ENCODE measurements at regions not wholly inside any gene's neighbourhood (a gene's known extent, or its start where the extent isn't known, plus 50 kb on each side); places are given as distances from the start of the nearest gene placed in this dataset.

GRCh38 chr20:6311841-6312655, 189.2 kb upstream of the FERMT1 start:
- H3K4me1 ChIP-seq: no peaks in the 10 kb centered on the region
- DNase-seq (no peak), ATAC-seq (no peak)
- no peaks in the 10 kb centered on the region for H3K36me3 ChIP-seq
- intact Hi-C loops (cut with DNase I): no loop called here
- TF ChIP-seq CTCF (IDR thresholded peaks at IDR 0.05): no peak
- no peak overlapping the region for H3K4me3 ChIP-seq
- no peaks in the 10 kb centered on the region for H3K27me3 ChIP-seq
- H3K9me3 ChIP-seq: no peaks in the 10 kb centered on the region
- H3K27ac ChIP-seq: no peak overlapping the region

- H3K4me1 ChIP-seq: no peaks in the 10 kb centered on the region
- no peak for TF ChIP-seq CTCF (IDR thresholded peaks at IDR 0.05)
- no peaks in the 10 kb centered on the region for H3K27me3 ChIP-seq
- no peaks in the 10 kb centered on the region for H3K9me3 ChIP-seq
- H3K4me3 ChIP-seq: no peak overlapping the region
- H3K36me3 ChIP-seq: no peaks in the 10 kb centered on the region
- intact Hi-C loops (cut with DNase I): no loop called here
- DNase-seq: no peak
- no peak overlapping the region for H3K27ac ChIP-seq
- no peak for ATAC-seq
Observed at GRCh38 chr20:6311097-6311496, 188.3 kb upstream of the FERMT1 start.

- H3K9me3 ChIP-seq: no peaks in the 10 kb centered on the region
- DNase-seq (no peak), ATAC-seq (no peak)
- H3K4me3 ChIP-seq: no peak overlapping the region
- no peaks in the 10 kb centered on the region for H3K4me1 ChIP-seq
- H3K27ac ChIP-seq: no peak overlapping the region
- no peaks in the 10 kb centered on the region for H3K27me3 ChIP-seq
- H3K36me3 ChIP-seq: no peaks in the 10 kb centered on the region
- intact Hi-C loops (cut with DNase I): no loop called here
- TF ChIP-seq CTCF (IDR thresholded peaks at IDR 0.05): no peak
Observed at GRCh38 chr20:6305536-6305935, 182.7 kb upstream of the FERMT1 start.

- Histone ChIP-seq H3K27me3 (no peaks in the 10 kb centered on the region), H3K4me1 (no peaks in the 10 kb centered on the region), H3K36me3 (no peaks in the 10 kb centered on the region), H3K4me3 (no peak overlapping the region), H3K27ac (no peak overlapping the region), H3K9me3 (no peaks in the 10 kb centered on the region)
- ATAC-seq (no peak), DNase-seq (no peak)
- TF ChIP-seq CTCF (IDR thresholded peaks at IDR 0.05): no peak
- intact Hi-C loops (cut with DNase I): no loop called here
Observed at GRCh38 chr20:6302041-6302440, 179.2 kb upstream of the FERMT1 start.

GRCh38 chr20:6299456-6299855, 176.6 kb upstream of the FERMT1 start:
- DNase-seq: no peak
- TF ChIP-seq CTCF (IDR thresholded peaks at IDR 0.05): no peak
- no peaks in the 10 kb centered on the region for H3K9me3 ChIP-seq
- intact Hi-C loops (cut with DNase I): no loop called here
- ATAC-seq: peak; percentile 71
- H3K4me3 ChIP-seq: no peak overlapping the region
- H3K27me3 ChIP-seq: no peaks in the 10 kb centered on the region
- no peak overlapping the region for H3K27ac ChIP-seq
- no peaks in the 10 kb centered on the region for H3K36me3 ChIP-seq
- H3K4me1 ChIP-seq: no peaks in the 10 kb centered on the region

All from upper lobe of right lung (tissue), 1 donor.